ENCODE measurements at regions not wholly inside any gene's neighbourhood (a gene's known extent, or its start where the extent isn't known, plus 50 kb on each side); places are given as distances from the start of the nearest gene placed in this dataset.
"Not testable (repeated sequence)": the region's sequence is repeated elsewhere in the genome, so short reads cannot be mapped to it uniquely, and the experiment has no call there.

DNA sequence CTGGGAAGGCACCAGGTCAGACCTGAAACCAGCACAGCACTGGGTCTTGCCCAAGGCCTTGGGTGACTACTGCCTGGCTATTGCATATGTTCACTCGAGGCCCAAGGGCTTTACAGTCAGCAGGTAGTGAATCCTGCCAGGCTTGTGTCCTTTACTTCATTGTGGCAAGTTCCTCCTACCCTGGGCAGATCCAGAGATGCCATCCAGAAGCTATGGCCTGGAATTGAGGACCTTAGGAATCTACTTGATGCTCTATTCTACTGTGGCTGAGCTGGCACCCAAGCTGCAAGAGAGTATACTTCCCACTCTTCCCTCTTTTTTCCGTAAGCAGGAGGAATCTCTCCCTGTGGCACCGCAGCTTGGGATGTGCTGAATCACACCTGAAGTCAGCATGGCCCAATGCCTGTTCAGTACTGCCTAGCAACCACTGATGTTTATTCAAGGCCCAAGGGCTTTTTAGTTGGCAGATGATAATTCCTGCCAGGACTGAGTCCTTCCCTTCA lies 246.7 kb upstream of the CTBP2 start:
- Histone ChIP-seq H3K27me3 (ENCODE audit: control insufficient read depth, insufficient read depth, low read length) (no peaks in the 10 kb centered on the region), H3K36me3 (ENCODE audit: control insufficient read depth, insufficient read depth, low read length) (no peaks in the 10 kb centered on the region), H3K9me3 (ENCODE audit: control insufficient read depth, insufficient read depth, low read length) (no peaks in the 10 kb centered on the region), H3K4me3 (ENCODE audit: low read length) (no peak overlapping the region), H3K4me1 (ENCODE audit: control insufficient read depth, insufficient read depth, low read length) (no peaks in the 10 kb centered on the region), H3K27ac (ENCODE audit: low read length) (no peak overlapping the region)
- H3K36me3 Mint-ChIP-seq = peaks cover 8% of the 10 kb centered on the region
- ATAC-seq (no peak), DNase-seq (no peak)
- H3K9me3 Mint-ChIP-seq = peaks cover 0 to 2% of the 10 kb centered on the region in 2 donors
- intact Hi-C loops (cut with micrococcal nuclease) = no loop called here
- no peaks in the 10 kb centered on the region for H3K4me1 Mint-ChIP-seq
- no peak overlapping the region for H3K4me3 Mint-ChIP-seq
- WGBS (ENCODE audit: insufficient coverage) = 79% methylated on average over 3 of the region's 3 CpGs
- peaks cover 27 to 51% of the 10 kb centered on the region in 2 donors for H3K27me3 Mint-ChIP-seq (ENCODE audit: low read depth in 2 of 2)
- TF ChIP-seq, protein P1, sequence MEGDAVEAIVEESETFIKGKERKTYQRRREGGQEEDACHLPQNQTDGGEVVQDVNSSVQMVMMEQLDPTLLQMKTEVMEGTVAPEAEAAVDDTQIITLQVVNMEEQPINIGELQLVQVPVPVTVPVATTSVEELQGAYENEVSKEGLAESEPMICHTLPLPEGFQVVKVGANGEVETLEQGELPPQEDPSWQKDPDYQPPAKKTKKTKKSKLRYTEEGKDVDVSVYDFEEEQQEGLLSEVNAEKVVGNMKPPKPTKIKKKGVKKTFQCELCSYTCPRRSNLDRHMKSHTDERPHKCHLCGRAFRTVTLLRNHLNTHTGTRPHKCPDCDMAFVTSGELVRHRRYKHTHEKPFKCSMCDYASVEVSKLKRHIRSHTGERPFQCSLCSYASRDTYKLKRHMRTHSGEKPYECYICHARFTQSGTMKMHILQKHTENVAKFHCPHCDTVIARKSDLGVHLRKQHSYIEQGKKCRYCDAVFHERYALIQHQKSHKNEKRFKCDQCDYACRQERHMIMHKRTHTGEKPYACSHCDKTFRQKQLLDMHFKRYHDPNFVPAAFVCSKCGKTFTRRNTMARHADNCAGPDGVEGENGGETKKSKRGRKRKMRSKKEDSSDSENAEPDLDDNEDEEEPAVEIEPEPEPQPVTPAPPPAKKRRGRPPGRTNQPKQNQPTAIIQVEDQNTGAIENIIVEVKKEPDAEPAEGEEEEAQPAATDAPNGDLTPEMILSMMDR (IDR thresholded peaks at IDR 0.05) = no peak
- no peak overlapping the region for H3K27ac Mint-ChIP-seq

DNA sequence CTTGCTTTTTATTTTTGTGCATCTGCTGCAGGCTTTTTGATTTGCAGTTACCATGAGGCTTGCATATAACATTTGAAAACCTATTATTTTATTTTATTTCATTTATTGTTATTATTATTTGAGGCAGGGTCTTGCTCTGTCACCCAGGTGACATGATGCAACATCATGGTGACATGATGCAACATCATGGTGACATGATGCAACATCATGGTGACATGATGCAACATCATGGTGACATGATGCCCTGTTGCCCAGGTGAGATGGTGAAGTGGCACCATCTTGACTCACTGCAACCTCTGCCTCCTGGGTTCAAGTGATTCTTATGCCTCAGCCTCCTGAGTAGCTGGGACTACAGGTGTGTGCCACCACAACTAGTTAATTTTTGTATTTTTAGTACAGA lies 244.5 kb upstream of the CTBP2 start:
- H3K4me3 Mint-ChIP-seq; H3K4me1 ChIP-seq (ENCODE audit: control insufficient read depth, insufficient read depth, low read length); H3K27ac Mint-ChIP-seq; H3K9me3 Mint-ChIP-seq; intact Hi-C loops (cut with micrococcal nuclease); H3K4me1 Mint-ChIP-seq; H3K4me3 ChIP-seq (ENCODE audit: low read length); H3K27ac ChIP-seq (ENCODE audit: low read length); H3K27me3 ChIP-seq (ENCODE audit: control insufficient read depth, insufficient read depth, low read length); H3K9me3 ChIP-seq (ENCODE audit: control insufficient read depth, insufficient read depth, low read length); H3K36me3 ChIP-seq (ENCODE audit: control insufficient read depth, insufficient read depth, low read length); DNase-seq; ATAC-seq; H3K36me3 Mint-ChIP-seq: not testable (repeated sequence)
- peaks cover 27 to 66% of the 10 kb centered on the region in 2 donors for H3K27me3 Mint-ChIP-seq (ENCODE audit: low read depth in 2 of 2)

DNA sequence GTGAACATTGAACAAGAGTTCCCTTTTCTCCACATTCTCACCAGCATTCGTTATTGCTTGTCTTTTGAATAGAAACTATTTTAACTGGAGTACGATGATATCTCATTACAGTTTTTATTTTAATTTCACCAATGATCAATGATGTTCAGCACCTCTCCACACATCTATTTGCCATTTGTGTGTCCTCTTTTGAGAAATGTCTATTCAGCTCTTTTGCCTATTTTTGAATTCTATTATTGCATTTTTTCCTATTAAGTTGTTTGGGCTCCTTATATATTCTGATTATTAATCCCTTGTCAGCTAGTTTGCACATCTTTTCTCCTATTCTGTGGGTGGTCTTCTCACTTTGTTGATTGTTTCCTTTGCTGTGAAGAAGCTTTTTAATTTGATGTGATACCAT lies 241.1 kb upstream of the CTBP2 start:
- intact Hi-C loops (cut with micrococcal nuclease) = no loop called here
- WGBS (ENCODE audit: insufficient coverage) = 88% methylated on average over 2 of the region's 2 CpGs
- peaks cover 8% of the 10 kb centered on the region for H3K36me3 Mint-ChIP-seq
- no peaks in the 10 kb centered on the region for H3K4me1 Mint-ChIP-seq
- H3K9me3 Mint-ChIP-seq = peaks cover 0 to 2% of the 10 kb centered on the region in 2 donors
- H3K36me3 ChIP-seq (ENCODE audit: control insufficient read depth, insufficient read depth, low read length) = no peaks in the 10 kb centered on the region
- H3K4me3 ChIP-seq (ENCODE audit: low read length) = no peak overlapping the region
- no peaks in the 10 kb centered on the region for H3K9me3 ChIP-seq (ENCODE audit: control insufficient read depth, insufficient read depth, low read length)
- H3K27me3 Mint-ChIP-seq (ENCODE audit: low read depth in 2 of 2) = peaks cover 15 to 73% of the 10 kb centered on the region in 2 donors
- H3K27me3 ChIP-seq (ENCODE audit: control insufficient read depth, insufficient read depth, low read length) = no peaks in the 10 kb centered on the region
- no peak overlapping the region for H3K27ac ChIP-seq (ENCODE audit: low read length)
- no peak overlapping the region for H3K4me3 Mint-ChIP-seq
- DNase-seq = no peak
- no peak overlapping the region for H3K27ac Mint-ChIP-seq
- H3K4me1 ChIP-seq (ENCODE audit: control insufficient read depth, insufficient read depth, low read length) = no peaks in the 10 kb centered on the region
- ATAC-seq = no peak
- TF ChIP-seq, protein P1 (IDR thresholded peaks at IDR 0.05) = no peak

DNA sequence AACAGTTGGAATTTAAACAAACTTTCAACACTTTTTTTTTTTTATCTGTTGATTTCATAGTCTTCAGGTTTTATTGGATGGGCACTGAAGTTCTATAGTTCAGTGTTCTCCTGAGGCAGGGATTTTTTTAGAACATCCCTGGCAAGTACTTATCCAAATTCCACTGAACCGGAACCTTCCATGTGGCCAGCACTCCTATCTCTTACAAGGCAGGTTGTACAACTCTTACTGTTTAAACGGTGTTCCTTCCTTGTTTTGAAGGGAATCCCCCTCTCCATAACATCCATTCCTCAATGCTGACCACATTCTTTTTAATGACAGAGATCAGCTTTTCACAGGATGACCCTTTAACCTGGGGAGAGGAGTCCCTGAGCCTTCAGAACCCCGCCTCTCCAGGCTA lies 238.9 kb upstream of the CTBP2 start:
- Mint-ChIP-seq H3K27ac (no peak overlapping the region), H3K4me1 (no peaks in the 10 kb centered on the region), H3K27me3 (ENCODE audit: low read depth in 2 of 2) (peaks cover 9 to 65% of the 10 kb centered on the region in 2 donors), H3K36me3 (peaks cover 8% of the 10 kb centered on the region), H3K4me3 (no peak overlapping the region), H3K9me3 (no peaks in the 10 kb centered on the region)
- DNase-seq (no peak), ATAC-seq (no peak)
- H3K36me3 ChIP-seq (ENCODE audit: control insufficient read depth, insufficient read depth, low read length) = no peaks in the 10 kb centered on the region
- no peaks in the 10 kb centered on the region for H3K4me1 ChIP-seq (ENCODE audit: control insufficient read depth, insufficient read depth, low read length)
- H3K9me3 ChIP-seq (ENCODE audit: control insufficient read depth, insufficient read depth, low read length) = no peaks in the 10 kb centered on the region
- H3K27ac ChIP-seq (ENCODE audit: low read length) = no peak overlapping the region
- intact Hi-C loops (cut with micrococcal nuclease) = no loop called here
- no peak overlapping the region for H3K4me3 ChIP-seq (ENCODE audit: low read length)
- H3K27me3 ChIP-seq (ENCODE audit: control insufficient read depth, insufficient read depth, low read length) = no peaks in the 10 kb centered on the region
- 75% methylated on average over 2 of the region's 3 CpGs for WGBS (ENCODE audit: insufficient coverage)
- TF ChIP-seq, protein P1 (IDR thresholded peaks at IDR 0.05) = no peak
